Ovary (tissue), 3 donors: ENCODE measurements at regions not wholly inside any gene's neighbourhood (a gene's known extent, or its start where the extent isn't known, plus 50 kb on each side); places are given as distances from the start of the nearest gene placed in this dataset.

ENCODE experiments used
- EP300 ChIP-seq: sonication (generic); formaldehyde crosslinking; IDR thresholded peaks from one replicate; pipeline ENCODE4 v1.6.1; 2017; ENCODE audit warnings: antibody characterized with exemption
- POLR2A ChIP-seq: fragments of 450-650 bp; IDR thresholded peaks from one replicate; pipeline ENCODE4 v1.6.1; 2017; ENCODE audit warnings: antibody characterized with exemption, mild to moderate bottlenecking, moderate library complexity
- TF ChIP-seq, protein P1 (sequence below), 3 donors: fragments of 450-650 bp in 2 of 3; fragments of 200-600 bp in 1 of 3; IDR thresholded peaks; one replicate each; pipeline versions ENCODE4 v1.5.1 to v1.8.0; 2016 to 2022; ENCODE audit warnings: antibody characterized with exemption in 3 of 3, mild to moderate bottlenecking in 1 of 3
- donor health status: DM: no; HTN: no; CAD: no.

DNA sequence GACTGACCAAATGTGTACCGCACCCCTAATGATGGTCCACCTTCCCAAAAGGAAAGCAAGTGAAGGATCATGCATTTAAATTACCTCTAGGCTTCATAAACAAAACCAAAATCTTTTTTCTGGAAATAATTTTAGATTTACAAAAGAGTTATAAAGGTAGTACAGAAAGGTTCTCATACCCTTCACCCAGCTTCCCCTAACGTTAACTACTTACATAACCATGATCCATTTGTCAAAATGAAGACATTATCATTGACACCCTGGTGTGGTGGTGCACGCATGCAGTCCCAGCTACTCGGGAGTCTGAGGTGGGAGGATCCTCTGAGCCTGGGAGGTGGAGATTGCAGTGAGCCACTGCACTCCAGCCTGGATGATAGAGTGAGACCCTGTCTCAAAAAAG lies 75.1 kb upstream of the TCF7L2 start:
- TF ChIP-seq, protein P1, sequence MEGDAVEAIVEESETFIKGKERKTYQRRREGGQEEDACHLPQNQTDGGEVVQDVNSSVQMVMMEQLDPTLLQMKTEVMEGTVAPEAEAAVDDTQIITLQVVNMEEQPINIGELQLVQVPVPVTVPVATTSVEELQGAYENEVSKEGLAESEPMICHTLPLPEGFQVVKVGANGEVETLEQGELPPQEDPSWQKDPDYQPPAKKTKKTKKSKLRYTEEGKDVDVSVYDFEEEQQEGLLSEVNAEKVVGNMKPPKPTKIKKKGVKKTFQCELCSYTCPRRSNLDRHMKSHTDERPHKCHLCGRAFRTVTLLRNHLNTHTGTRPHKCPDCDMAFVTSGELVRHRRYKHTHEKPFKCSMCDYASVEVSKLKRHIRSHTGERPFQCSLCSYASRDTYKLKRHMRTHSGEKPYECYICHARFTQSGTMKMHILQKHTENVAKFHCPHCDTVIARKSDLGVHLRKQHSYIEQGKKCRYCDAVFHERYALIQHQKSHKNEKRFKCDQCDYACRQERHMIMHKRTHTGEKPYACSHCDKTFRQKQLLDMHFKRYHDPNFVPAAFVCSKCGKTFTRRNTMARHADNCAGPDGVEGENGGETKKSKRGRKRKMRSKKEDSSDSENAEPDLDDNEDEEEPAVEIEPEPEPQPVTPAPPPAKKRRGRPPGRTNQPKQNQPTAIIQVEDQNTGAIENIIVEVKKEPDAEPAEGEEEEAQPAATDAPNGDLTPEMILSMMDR (IDR thresholded peaks at IDR 0.05) = no peak
- TF ChIP-seq EP300 (no peak), POLR2A (no peak)
